ENCODE measurements at regions not wholly inside any gene's neighbourhood (a gene's known extent, or its start where the extent isn't known, plus 50 kb on each side); places are given as distances from the start of the nearest gene placed in this dataset.

GRCh38 chr7:10802526-10802925, 171.1 kb upstream of the PHF14 start:
- no peak for DNase-seq
- TF ChIP-seq EZH2 (optimal IDR thresholded peaks at IDR 0.05; ENCODE audit: low read depth, low read length), result no peak
- no peak for TF ChIP-seq CTCF (IDR thresholded peaks at IDR 0.05; ENCODE audit: low read length)
- no peak for TF ChIP-seq EZH2phosphoT487 (IDR thresholded peaks at IDR 0.05; ENCODE audit: low read length)
- H3F3A ChIP-seq (ENCODE audit: insufficient read depth, low read length), result no peaks in the 10 kb centered on the region

GRCh38 chr7:10803720-10804119, 170.0 kb upstream of the PHF14 start:
- Histone ChIP-seq H4K20me1 (ENCODE audit: insufficient read depth, low read length) (no peaks in the 10 kb centered on the region), H3K4me3 (ENCODE audit: low read length) (no peak overlapping the region), H3K9me2 (replicated peaks; ENCODE audit: insufficient read depth, low read length) (no peaks in the 10 kb centered on the region), H2AFZ (ENCODE audit: low read length) (no peak overlapping the region), H3F3A (ENCODE audit: insufficient read depth, low read length) (no peaks in the 10 kb centered on the region), H3K4me1 (ENCODE audit: low read length) (no peaks in the 10 kb centered on the region), H3K36me3 (replicated peaks; ENCODE audit: insufficient read depth, low read length) (no peaks in the 10 kb centered on the region), H3K27ac (ENCODE audit: low read length) (no peak overlapping the region), H3K79me2 (ENCODE audit: low read length) (no peaks in the 10 kb centered on the region), H3K9ac (ENCODE audit: low read length) (no peak overlapping the region), H3K4me2 (ENCODE audit: low read depth, low read length) (no peak overlapping the region), H3K27me3 (replicated peaks; ENCODE audit: insufficient read depth, low read length) (no peaks in the 10 kb centered on the region), H3K9me3 (replicated peaks; ENCODE audit: insufficient read depth, low read length) (no peaks in the 10 kb centered on the region)
- DNase-seq, result no peak
- TF ChIP-seq CTCF (IDR thresholded peaks at IDR 0.05; ENCODE audit: low read length), result no peak
- TF ChIP-seq EZH2phosphoT487 (IDR thresholded peaks at IDR 0.05; ENCODE audit: low read length), result no peak
- TF ChIP-seq EZH2 (optimal IDR thresholded peaks at IDR 0.05; ENCODE audit: low read depth, low read length), result no peak

More at GRCh38 chr7:10802526-10802925, 171.1 kb upstream of the PHF14 start:
- no peak overlapping the region for H3K4me2 ChIP-seq (ENCODE audit: low read depth, low read length)
- H3K9me3 ChIP-seq (replicated peaks; ENCODE audit: insufficient read depth, low read length), result no peaks in the 10 kb centered on the region
- H3K4me3 ChIP-seq (ENCODE audit: low read length), result no peak overlapping the region
- H3K27ac ChIP-seq (ENCODE audit: low read length), result no peak overlapping the region
- no peaks in the 10 kb centered on the region for H3K4me1 ChIP-seq (ENCODE audit: low read length)
- H3K9me2 ChIP-seq (replicated peaks; ENCODE audit: insufficient read depth, low read length), result no peaks in the 10 kb centered on the region
- no peaks in the 10 kb centered on the region for H3K79me2 ChIP-seq (ENCODE audit: low read length)
- H2AFZ ChIP-seq (ENCODE audit: low read length), result no peak overlapping the region
- no peak overlapping the region for H3K9ac ChIP-seq (ENCODE audit: low read length)
- H3K27me3 ChIP-seq (replicated peaks; ENCODE audit: insufficient read depth, low read length), result no peaks in the 10 kb centered on the region
- H3K36me3 ChIP-seq (replicated peaks; ENCODE audit: insufficient read depth, low read length), result no peaks in the 10 kb centered on the region
- no peaks in the 10 kb centered on the region for H4K20me1 ChIP-seq (ENCODE audit: insufficient read depth, low read length)

GRCh38 chr7:10804770-10805169, 168.9 kb upstream of the PHF14 start:
- Histone ChIP-seq H3K9me3 (replicated peaks; ENCODE audit: insufficient read depth, low read length) (no peaks in the 10 kb centered on the region), H3K4me1 (ENCODE audit: low read length) (no peaks in the 10 kb centered on the region), H3K9ac (ENCODE audit: low read length) (no peak overlapping the region), H3K27me3 (replicated peaks; ENCODE audit: insufficient read depth, low read length) (no peaks in the 10 kb centered on the region), H3K27ac (ENCODE audit: low read length) (no peak overlapping the region), H3K4me2 (ENCODE audit: low read depth, low read length) (no peak overlapping the region), H2AFZ (ENCODE audit: low read length) (no peak overlapping the region), H3K36me3 (replicated peaks; ENCODE audit: insufficient read depth, low read length) (no peaks in the 10 kb centered on the region), H3K79me2 (ENCODE audit: low read length) (no peaks in the 10 kb centered on the region), H4K20me1 (ENCODE audit: insufficient read depth, low read length) (no peaks in the 10 kb centered on the region), H3F3A (ENCODE audit: insufficient read depth, low read length) (no peaks in the 10 kb centered on the region), H3K9me2 (replicated peaks; ENCODE audit: insufficient read depth, low read length) (no peaks in the 10 kb centered on the region), H3K4me3 (ENCODE audit: low read length) (no peak overlapping the region)
- no peak for DNase-seq
- TF ChIP-seq EZH2 (optimal IDR thresholded peaks at IDR 0.05; ENCODE audit: low read depth, low read length) (no peak), EZH2phosphoT487 (IDR thresholded peaks at IDR 0.05; ENCODE audit: low read length) (no peak), CTCF (IDR thresholded peaks at IDR 0.05; ENCODE audit: low read length) (no peak)

All from MM.1S (cell line).